HEK293 (cell line): ENCODE measurements at regions not wholly inside any gene's neighbourhood (a gene's known extent, or its start where the extent isn't known, plus 50 kb on each side); places are given as distances from the start of the nearest gene placed in this dataset.

Experiments
- CTCF ChIA-PET: fragments of 350-600 bp; formaldehyde crosslinking; extraction: SDS; loops from one replicate; lab custom pipeline; 2021; ENCODE audit warnings: antibody characterized with exemption; lab: Yijun Ruan, JAX
- POLR2A ChIA-PET: fragments of 300-600 bp; formaldehyde crosslinking; extraction: SDS; loops from one replicate; lab custom pipeline; 2020; ENCODE audit warnings: antibody characterized with exemption, inconsistent platforms; lab: Yijun Ruan, JAX
- H3K27ac ChIP-seq: fragments of 200-500 bp; sonication (Bioruptor generic); 2 replicates; pipeline ENCODE4 v1.5.1; 2014; ENCODE audit warnings: low read depth, low read length, control low read depth, inconsistent platforms; ENCODE audit errors: extremely low read depth
- H3K36me3 ChIP-seq, 2 experiments: fragments of 200-500 bp in 1 of 2; sonication (Bioruptor generic) in 1 of 2; 1 replicate in 1 of 2; 2 replicates in 1 of 2; pipeline ENCODE4 v1.5.1; 2014 to 2017; ENCODE audit warnings: inconsistent platforms in 2 of 2, low read length in 2 of 2; ENCODE audit not compliant: control insufficient read depth in 2 of 2, insufficient read depth in 1 of 2
- H3K4me1 ChIP-seq: fragments of 200-500 bp; sonication (Bioruptor generic); 2 replicates; pipeline ENCODE4 v1.5.1; 2014; ENCODE audit warnings: mild to moderate bottlenecking, low read length, inconsistent platforms; ENCODE audit not compliant: control insufficient read depth, insufficient read depth
- H3K4me3 ChIP-seq: 2 replicates; pipeline ENCODE4 v1.5.1; 2011; ENCODE audit warnings: low read depth, mild to moderate bottlenecking, control low read depth, low read length, moderate library complexity
- H3K9me3 ChIP-seq: fragments of 200-500 bp; sonication (Bioruptor generic); 2 replicates; pipeline ENCODE4 v1.5.1; 2014; ENCODE audit warnings: low read depth, low read length, inconsistent platforms; ENCODE audit not compliant: control insufficient read depth, insufficient read depth
- MEIS1 ChIP-seq: sonication (generic); formaldehyde crosslinking; IDR thresholded peaks from 2 replicates; pipeline ENCODE4 v1.8.1; 2022; ENCODE audit warnings: missing genetic modification reagents, mild to moderate bottlenecking, borderline replicate concordance
- OVOL3 ChIP-seq: fragments of 450-650 bp; formaldehyde crosslinking; IDR thresholded peaks from 2 replicates; pipeline ENCODE4 v1.5.1; 2016; ENCODE audit warnings: missing biosample characterization, missing genetic modification characterization
- SP3 ChIP-seq: fragments of 450-650 bp; formaldehyde crosslinking; IDR thresholded peaks from 2 replicates; pipeline ENCODE4 v1.5.1; 2016; ENCODE audit warnings: missing biosample characterization, missing genetic modification characterization
- ZFHX2 ChIP-seq: fragments of 450-650 bp; formaldehyde crosslinking; conservative IDR thresholded peaks from 2 replicates; pipeline ENCODE4 v1.5.1; 2016; ENCODE audit warnings: missing biosample characterization, missing genetic modification characterization
- ZNF133 ChIP-seq: fragments of 450-650 bp; formaldehyde crosslinking; IDR thresholded peaks from 2 replicates; pipeline ENCODE4 v1.5.1; 2016; ENCODE audit warnings: missing biosample characterization, missing genetic modification characterization
- ZNF140 ChIP-seq: fragments of 450-650 bp; formaldehyde crosslinking; IDR thresholded peaks from 2 replicates; pipeline ENCODE4 v1.5.1; 2016; ENCODE audit warnings: missing biosample characterization, missing genetic modification characterization
- ZNF214 ChIP-seq: fragments of 450-650 bp; formaldehyde crosslinking; IDR thresholded peaks from 2 replicates; pipeline ENCODE4 v1.5.1; 2017; ENCODE audit warnings: missing biosample characterization, mild to moderate bottlenecking, missing genetic modification characterization, borderline replicate concordance
- ZNF280C ChIP-seq: fragments of 450-650 bp; formaldehyde crosslinking; IDR thresholded peaks from 2 replicates; pipeline ENCODE4 v1.5.1; 2016; ENCODE audit warnings: missing biosample characterization, missing genetic modification characterization
- ZNF324 ChIP-seq: fragments of 450-650 bp; formaldehyde crosslinking; IDR thresholded peaks from 2 replicates; pipeline ENCODE4 v1.5.1; 2016; ENCODE audit warnings: missing biosample characterization, missing genetic modification characterization
- ZNF398 ChIP-seq: fragments of 450-650 bp; formaldehyde crosslinking; IDR thresholded peaks from 2 replicates; pipeline ENCODE4 v1.5.1; 2017; ENCODE audit warnings: missing biosample characterization, missing genetic modification characterization
- ZNF510 ChIP-seq: fragments of 450-650 bp; formaldehyde crosslinking; IDR thresholded peaks from 2 replicates; pipeline ENCODE4 v1.5.1; 2018; ENCODE audit warnings: mild to moderate bottlenecking, missing genetic modification characterization, missing biosample characterization; ENCODE audit not compliant: insufficient replicate concordance
- ZNF555 ChIP-seq: fragments of 450-650 bp; formaldehyde crosslinking; conservative IDR thresholded peaks from 2 replicates; pipeline ENCODE4 v1.5.1; 2017; ENCODE audit warnings: missing biosample characterization, mild to moderate bottlenecking, missing genetic modification characterization, inconsistent platforms
- ZNF610 ChIP-seq: fragments of 450-650 bp; formaldehyde crosslinking; IDR thresholded peaks from 2 replicates; pipeline ENCODE4 v1.5.1; 2016; ENCODE audit warnings: missing biosample characterization, missing genetic modification characterization, borderline replicate concordance
- ZNF660 ChIP-seq: fragments of 450-650 bp; IDR thresholded peaks from 2 replicates; pipeline ENCODE4 v1.5.1; 2018; ENCODE audit warnings: missing biosample characterization, mild to moderate bottlenecking, missing genetic modification characterization
- ZNF837 ChIP-seq: fragments of 450-650 bp; formaldehyde crosslinking; IDR thresholded peaks from 2 replicates; pipeline ENCODE4 v1.5.1; 2016; ENCODE audit warnings: missing biosample characterization, missing genetic modification characterization
- ZNF843 ChIP-seq: fragments of 450-650 bp; formaldehyde crosslinking; IDR thresholded peaks from 2 replicates; pipeline ENCODE4 v1.5.1; 2016; ENCODE audit warnings: missing biosample characterization, missing genetic modification characterization
- ZXDB ChIP-seq: fragments of 450-650 bp; formaldehyde crosslinking; IDR thresholded peaks from 2 replicates; pipeline ENCODE4 v1.5.1; 2016; ENCODE audit warnings: missing biosample characterization, missing genetic modification characterization
- TF ChIP-seq, protein P1 (sequence below): fragments of 450-650 bp; formaldehyde crosslinking; IDR thresholded peaks from 2 replicates; pipeline ENCODE4 v1.5.1; 2016; ENCODE audit warnings: missing biosample characterization, missing genetic modification characterization
- TF ChIP-seq, protein P2 (sequence below): fragments of 450-650 bp; formaldehyde crosslinking; IDR thresholded peaks from 2 replicates; pipeline ENCODE4 v1.5.1; 2016; ENCODE audit warnings: missing biosample characterization, missing genetic modification characterization, borderline replicate concordance

GRCh38 chr11:112786886-112787530 is 174.2 kb upstream of the NCAM1 start (continued):
- TF ChIP-seq, protein P1, sequence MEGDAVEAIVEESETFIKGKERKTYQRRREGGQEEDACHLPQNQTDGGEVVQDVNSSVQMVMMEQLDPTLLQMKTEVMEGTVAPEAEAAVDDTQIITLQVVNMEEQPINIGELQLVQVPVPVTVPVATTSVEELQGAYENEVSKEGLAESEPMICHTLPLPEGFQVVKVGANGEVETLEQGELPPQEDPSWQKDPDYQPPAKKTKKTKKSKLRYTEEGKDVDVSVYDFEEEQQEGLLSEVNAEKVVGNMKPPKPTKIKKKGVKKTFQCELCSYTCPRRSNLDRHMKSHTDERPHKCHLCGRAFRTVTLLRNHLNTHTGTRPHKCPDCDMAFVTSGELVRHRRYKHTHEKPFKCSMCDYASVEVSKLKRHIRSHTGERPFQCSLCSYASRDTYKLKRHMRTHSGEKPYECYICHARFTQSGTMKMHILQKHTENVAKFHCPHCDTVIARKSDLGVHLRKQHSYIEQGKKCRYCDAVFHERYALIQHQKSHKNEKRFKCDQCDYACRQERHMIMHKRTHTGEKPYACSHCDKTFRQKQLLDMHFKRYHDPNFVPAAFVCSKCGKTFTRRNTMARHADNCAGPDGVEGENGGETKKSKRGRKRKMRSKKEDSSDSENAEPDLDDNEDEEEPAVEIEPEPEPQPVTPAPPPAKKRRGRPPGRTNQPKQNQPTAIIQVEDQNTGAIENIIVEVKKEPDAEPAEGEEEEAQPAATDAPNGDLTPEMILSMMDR, result no peak
- TF ChIP-seq ZNF843 (tag by site-specific recombination) (no peak), SP3 (tag by site-specific recombination) (no peak)

DNA sequence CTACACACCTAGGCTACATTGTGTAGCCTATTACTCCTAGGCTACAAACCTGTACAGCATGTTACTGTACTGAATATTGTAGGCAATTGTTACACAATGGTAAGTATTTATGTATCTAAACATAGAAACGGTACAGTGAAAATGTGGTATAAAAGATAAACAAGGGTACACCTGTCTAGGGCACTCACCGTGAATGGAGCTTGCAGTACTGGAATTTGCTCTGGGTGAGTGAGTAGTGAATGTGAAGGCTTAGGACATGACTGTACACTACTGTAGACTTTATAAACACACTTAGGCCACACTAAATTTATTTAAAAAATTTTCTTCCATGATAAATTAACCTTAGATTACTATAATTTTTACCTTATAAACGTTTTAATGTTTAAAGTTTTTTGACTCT is 171.7 kb upstream of the NCAM1 start:
- POLR2A ChIA-PET, result no interaction called here
- no peak for TF ChIP-seq ZNF324 (tag by site-specific recombination)
- TF ChIP-seq ZNF510 (tag by site-specific recombination), result no peak
- TF ChIP-seq OVOL3 (tag by site-specific recombination), result no peak
- TF ChIP-seq ZNF214 (tag by site-specific recombination), result no peak
- TF ChIP-seq ZNF660 (tag by site-specific recombination), result no peak
- TF ChIP-seq, protein P2, sequence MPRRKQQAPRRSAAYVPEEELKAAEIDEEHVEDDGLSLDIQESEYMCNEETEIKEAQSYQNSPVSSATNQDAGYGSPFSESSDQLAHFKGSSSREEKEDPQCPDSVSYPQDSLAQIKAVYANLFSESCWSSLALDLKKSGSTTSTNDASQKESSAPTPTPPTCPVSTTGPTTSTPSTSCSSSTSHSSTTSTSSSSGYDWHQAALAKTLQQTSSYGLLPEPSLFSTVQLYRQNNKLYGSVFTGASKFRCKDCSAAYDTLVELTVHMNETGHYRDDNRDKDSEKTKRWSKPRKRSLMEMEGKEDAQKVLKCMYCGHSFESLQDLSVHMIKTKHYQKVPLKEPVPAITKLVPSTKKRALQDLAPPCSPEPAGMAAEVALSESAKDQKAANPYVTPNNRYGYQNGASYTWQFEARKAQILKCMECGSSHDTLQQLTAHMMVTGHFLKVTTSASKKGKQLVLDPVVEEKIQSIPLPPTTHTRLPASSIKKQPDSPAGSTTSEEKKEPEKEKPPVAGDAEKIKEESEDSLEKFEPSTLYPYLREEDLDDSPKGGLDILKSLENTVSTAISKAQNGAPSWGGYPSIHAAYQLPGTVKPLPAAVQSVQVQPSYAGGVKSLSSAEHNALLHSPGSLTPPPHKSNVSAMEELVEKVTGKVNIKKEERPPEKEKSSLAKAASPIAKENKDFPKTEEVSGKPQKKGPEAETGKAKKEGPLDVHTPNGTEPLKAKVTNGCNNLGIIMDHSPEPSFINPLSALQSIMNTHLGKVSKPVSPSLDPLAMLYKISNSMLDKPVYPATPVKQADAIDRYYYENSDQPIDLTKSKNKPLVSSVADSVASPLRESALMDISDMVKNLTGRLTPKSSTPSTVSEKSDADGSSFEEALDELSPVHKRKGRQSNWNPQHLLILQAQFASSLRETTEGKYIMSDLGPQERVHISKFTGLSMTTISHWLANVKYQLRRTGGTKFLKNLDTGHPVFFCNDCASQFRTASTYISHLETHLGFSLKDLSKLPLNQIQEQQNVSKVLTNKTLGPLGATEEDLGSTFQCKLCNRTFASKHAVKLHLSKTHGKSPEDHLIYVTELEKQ, result no peak
- TF ChIP-seq ZNF280C (tag by site-specific recombination), result no peak
- TF ChIP-seq ZFHX2 (tag by site-specific recombination), result no peak
- TF ChIP-seq ZNF555 (tag by site-specific recombination), result no peak
- TF ChIP-seq ZNF133 (tag by site-specific recombination), result no peak
- Histone ChIP-seq H3K4me1 (no peaks in the 10 kb centered on the region), H3K27ac (no peak overlapping the region), H3K4me3 (no peak overlapping the region), H3K36me3 (no peaks in the 10 kb centered on the region), H3K9me3 (no peaks in the 10 kb centered on the region)
- CTCF ChIA-PET, result interaction anchor here (0.6 to 0.7 kb wide), 2 partner anchors 27 to 799 kb away, joined by 3 read pairs; no protein-coding TSS in a partner anchor

GRCh38 chr11:112790286-112790685 is 170.9 kb upstream of the NCAM1 start:
- Histone ChIP-seq H3K9me3 (no peaks in the 10 kb centered on the region), H3K4me3 (no peak overlapping the region), H3K27ac (no peak overlapping the region), H3K36me3 (no peaks in the 10 kb centered on the region), H3K4me1 (no peaks in the 10 kb centered on the region)
- ChIA-PET CTCF (interaction anchor here (0.6 to 1.0 kb wide), 4 partner anchors 28 to 798 kb away, joined by 3 read pairs; no protein-coding TSS in a partner anchor), POLR2A (no interaction called here)
- TF ChIP-seq ZNF140 (tag by site-specific recombination) (no peak), ZNF610 (tag by site-specific recombination) (no peak), ZNF398 (tag by site-specific recombination) (no peak), ZXDB (tag by site-specific recombination) (no peak), ZNF837 (no peak), ZNF324 (tag by site-specific recombination) (no peak), MEIS1 (CRISPR knock-in tag) (no peak), ZNF133 (tag by site-specific recombination) (no peak)
- TF ChIP-seq, protein P2, result no peak
